Astrocyte (in vitro differentiated cells and primary cell): ENCODE measurements at regions not wholly inside any gene's neighbourhood (a gene's known extent, or its start where the extent isn't known, plus 50 kb on each side); places are given as distances from the start of the nearest gene placed in this dataset.

ENCODE experiments used
- DNase-seq: peaks from one replicate; pipeline ENCODE4 v3.0.0-alpha.2; 2010; ENCODE audit warnings: low read depth
- FAIRE-seq: peaks from 2 replicates; lab custom pipeline; 2011; peaks lifted over from hg19 to GRCh38; lab: Jason Lieb, UNC
- H2AFZ ChIP-seq: 2 replicates; pipeline ENCODE4 v1.6.0; 2012; ENCODE audit warnings: low read depth, low read length, inconsistent platforms
- H3K27ac ChIP-seq: 2 replicates; pipeline ENCODE4 v1.5.1; 2011; ENCODE audit warnings: low read depth, low read length, inconsistent platforms
- H3K27me3 ChIP-seq: 2 replicates; pipeline ENCODE4 v1.6.0; 2011; ENCODE audit warnings: low read length, inconsistent platforms; ENCODE audit not compliant: insufficient read depth
- H3K36me3 ChIP-seq: 2 replicates; pipeline ENCODE4 v1.5.1; 2011; ENCODE audit warnings: low read length, inconsistent platforms; ENCODE audit not compliant: insufficient read depth
- H3K4me1 ChIP-seq: 2 replicates; pipeline ENCODE4 v1.5.1; 2011; ENCODE audit warnings: low read length, inconsistent platforms; ENCODE audit not compliant: insufficient read depth
- H3K4me2 ChIP-seq: 2 replicates; pipeline ENCODE4 v1.6.0; 2012; ENCODE audit warnings: low read length, inconsistent platforms
- H3K4me3 ChIP-seq: 2 replicates; pipeline ENCODE4 v1.5.1; 2011; ENCODE audit warnings: low read depth, mild to moderate bottlenecking, low read length, inconsistent platforms; ENCODE audit not compliant: insufficient read depth
- H3K79me2 ChIP-seq: 2 replicates; pipeline ENCODE4 v1.6.0; 2012; ENCODE audit warnings: mild to moderate bottlenecking, low read length, inconsistent platforms; ENCODE audit not compliant: insufficient read depth
- H3K9ac ChIP-seq: 2 replicates; pipeline ENCODE4 v1.6.0; 2012; ENCODE audit warnings: mild to moderate bottlenecking, low read length, inconsistent platforms
- H3K9me3 ChIP-seq: 2 replicates; pipeline ENCODE4 v1.5.1; 2012; ENCODE audit warnings: low read depth, mild to moderate bottlenecking, low read length, inconsistent platforms; ENCODE audit not compliant: insufficient read depth
- H4K20me1 ChIP-seq: 2 replicates; pipeline ENCODE4 v1.6.0; 2012; ENCODE audit warnings: low read length, inconsistent platforms; ENCODE audit not compliant: insufficient read depth
- H3K27ac Mint-ChIP-seq: one replicate; pipeline ENCODE4 v1.8.0; 2021; ENCODE audit warnings: mild to moderate bottlenecking, mixed read lengths; ENCODE audit not compliant: unreplicated experiment
- H3K27me3 Mint-ChIP-seq: one replicate; pipeline ENCODE4 v1.8.0; 2021; ENCODE audit warnings: low read depth, mixed read lengths; ENCODE audit not compliant: unreplicated experiment
- H3K36me3 Mint-ChIP-seq: one replicate; pipeline ENCODE4 v1.8.0; 2021; ENCODE audit warnings: low read depth, mixed read lengths; ENCODE audit not compliant: unreplicated experiment
- H3K4me1 Mint-ChIP-seq: one replicate; pipeline ENCODE4 v1.8.0; 2021; ENCODE audit warnings: low read depth, mixed read lengths; ENCODE audit not compliant: unreplicated experiment
- H3K4me3 Mint-ChIP-seq: one replicate; pipeline ENCODE4 v1.8.0; 2021; ENCODE audit warnings: mild to moderate bottlenecking, moderate library complexity, mixed read lengths; ENCODE audit not compliant: unreplicated experiment
- H3K9me3 Mint-ChIP-seq: one replicate; pipeline ENCODE4 v1.8.0; 2021; ENCODE audit warnings: mild to moderate bottlenecking, mixed read lengths; ENCODE audit not compliant: unreplicated experiment
- EZH2 ChIP-seq: IDR thresholded peaks from 2 replicates; pipeline ENCODE4 v1.6.1; 2012; ENCODE audit warnings: mild to moderate bottlenecking, low read length, inconsistent platforms; ENCODE audit not compliant: insufficient read depth
- TF ChIP-seq, protein P1 (sequence below): IDR thresholded peaks from 2 replicates; pipeline ENCODE4 v1.5.1; 2011; ENCODE audit warnings: low read depth, mild to moderate bottlenecking, inconsistent platforms, low read length, moderate library complexity; ENCODE audit not compliant: insufficient read depth

DNA sequence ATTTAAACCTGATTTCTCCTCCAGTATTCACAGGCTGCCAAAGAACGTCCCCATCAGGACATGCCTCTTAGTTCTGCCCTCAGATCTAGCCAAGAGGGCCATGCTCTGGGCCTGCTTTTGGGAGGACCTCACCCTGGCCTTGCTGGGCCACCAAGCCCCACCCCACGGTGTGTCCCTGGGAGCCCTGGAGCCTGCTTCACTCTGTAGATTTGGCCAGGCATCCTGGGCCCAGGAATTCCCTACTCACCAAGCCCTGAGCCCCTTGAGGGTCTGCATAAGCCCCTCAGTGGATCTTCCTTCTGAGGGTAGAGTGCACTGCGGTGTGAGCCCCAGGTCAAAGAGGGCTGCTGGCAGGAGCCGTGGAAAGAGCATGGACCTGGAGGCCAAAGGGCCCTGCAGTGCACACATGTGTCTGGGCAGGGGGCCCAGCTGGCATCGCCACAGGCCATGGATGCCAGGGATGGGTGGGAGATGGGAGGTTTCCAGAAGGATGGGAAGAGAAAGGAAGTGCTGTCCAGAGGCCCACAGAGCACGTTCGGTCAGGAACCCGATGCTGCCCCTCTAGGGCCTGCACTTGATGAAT lies 98.0 kb downstream of the DACT2 start:
- no peak overlapping the region for H3K27ac Mint-ChIP-seq
- no peaks in the 10 kb centered on the region for H3K36me3 Mint-ChIP-seq
- Histone ChIP-seq H3K4me1 (no peaks in the 10 kb centered on the region), H3K4me2 (no peak overlapping the region), H3K4me3 (no peak overlapping the region), H2AFZ (no peak overlapping the region), H3K36me3 (no peaks in the 10 kb centered on the region), H3K27ac (no peak overlapping the region), H3K9ac (no peak overlapping the region), H3K79me2 (no peaks in the 10 kb centered on the region), H3K27me3 (peaks cover 12% of the 10 kb centered on the region), H4K20me1 (no peaks in the 10 kb centered on the region), H3K9me3 (peaks cover 4% of the 10 kb centered on the region)
- DNase-seq, result no peak
- TF ChIP-seq, protein P1, sequence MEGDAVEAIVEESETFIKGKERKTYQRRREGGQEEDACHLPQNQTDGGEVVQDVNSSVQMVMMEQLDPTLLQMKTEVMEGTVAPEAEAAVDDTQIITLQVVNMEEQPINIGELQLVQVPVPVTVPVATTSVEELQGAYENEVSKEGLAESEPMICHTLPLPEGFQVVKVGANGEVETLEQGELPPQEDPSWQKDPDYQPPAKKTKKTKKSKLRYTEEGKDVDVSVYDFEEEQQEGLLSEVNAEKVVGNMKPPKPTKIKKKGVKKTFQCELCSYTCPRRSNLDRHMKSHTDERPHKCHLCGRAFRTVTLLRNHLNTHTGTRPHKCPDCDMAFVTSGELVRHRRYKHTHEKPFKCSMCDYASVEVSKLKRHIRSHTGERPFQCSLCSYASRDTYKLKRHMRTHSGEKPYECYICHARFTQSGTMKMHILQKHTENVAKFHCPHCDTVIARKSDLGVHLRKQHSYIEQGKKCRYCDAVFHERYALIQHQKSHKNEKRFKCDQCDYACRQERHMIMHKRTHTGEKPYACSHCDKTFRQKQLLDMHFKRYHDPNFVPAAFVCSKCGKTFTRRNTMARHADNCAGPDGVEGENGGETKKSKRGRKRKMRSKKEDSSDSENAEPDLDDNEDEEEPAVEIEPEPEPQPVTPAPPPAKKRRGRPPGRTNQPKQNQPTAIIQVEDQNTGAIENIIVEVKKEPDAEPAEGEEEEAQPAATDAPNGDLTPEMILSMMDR, result no peak
- no peak for TF ChIP-seq EZH2
- no peaks in the 10 kb centered on the region for H3K9me3 Mint-ChIP-seq
- H3K4me3 Mint-ChIP-seq, result no peak overlapping the region
- peaks cover 2% of the 10 kb centered on the region for H3K4me1 Mint-ChIP-seq
- no peak for FAIRE-seq
- H3K27me3 Mint-ChIP-seq, result peaks cover 70% of the 10 kb centered on the region

DNA sequence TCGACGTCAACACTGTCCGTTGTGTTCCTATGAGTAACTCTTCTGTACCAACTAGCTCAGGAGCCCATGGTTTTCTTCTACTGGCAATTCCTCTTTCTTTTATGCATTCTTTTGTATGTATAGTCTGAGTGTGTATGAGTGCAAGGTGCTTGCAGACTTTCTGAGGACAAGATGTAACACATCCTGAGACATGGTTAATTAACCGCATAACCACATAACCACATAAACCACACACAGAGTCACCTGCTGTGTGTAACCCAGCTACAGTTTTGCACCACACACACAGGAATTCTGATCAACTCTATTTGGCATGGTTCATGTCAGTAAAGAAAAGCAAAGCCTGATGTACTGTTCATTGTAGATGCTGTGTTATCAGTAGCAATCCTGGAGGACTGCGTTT lies 98.6 kb downstream of the DACT2 start:
- Histone ChIP-seq H3K4me1 (no peaks in the 10 kb centered on the region), H3K9ac (no peak overlapping the region), H3K4me2 (no peak overlapping the region), H3K79me2 (no peaks in the 10 kb centered on the region), H3K27me3 (peaks cover 7% of the 10 kb centered on the region), H3K36me3 (no peaks in the 10 kb centered on the region), H4K20me1 (no peaks in the 10 kb centered on the region), H3K4me3 (no peak overlapping the region), H3K9me3 (peaks cover 4% of the 10 kb centered on the region), H2AFZ (no peak overlapping the region), H3K27ac (no peak overlapping the region)
- H3K36me3 Mint-ChIP-seq, result no peaks in the 10 kb centered on the region
- H3K27me3 Mint-ChIP-seq, result peaks cover 76% of the 10 kb centered on the region
- no peak overlapping the region for H3K4me3 Mint-ChIP-seq
- H3K9me3 Mint-ChIP-seq, result no peaks in the 10 kb centered on the region
- no peak for TF ChIP-seq EZH2
- TF ChIP-seq, protein P1, result no peak
- H3K27ac Mint-ChIP-seq, result no peak overlapping the region
- peaks cover 1% of the 10 kb centered on the region for H3K4me1 Mint-ChIP-seq
- no peak for FAIRE-seq
- DNase-seq, result no peak

DNA sequence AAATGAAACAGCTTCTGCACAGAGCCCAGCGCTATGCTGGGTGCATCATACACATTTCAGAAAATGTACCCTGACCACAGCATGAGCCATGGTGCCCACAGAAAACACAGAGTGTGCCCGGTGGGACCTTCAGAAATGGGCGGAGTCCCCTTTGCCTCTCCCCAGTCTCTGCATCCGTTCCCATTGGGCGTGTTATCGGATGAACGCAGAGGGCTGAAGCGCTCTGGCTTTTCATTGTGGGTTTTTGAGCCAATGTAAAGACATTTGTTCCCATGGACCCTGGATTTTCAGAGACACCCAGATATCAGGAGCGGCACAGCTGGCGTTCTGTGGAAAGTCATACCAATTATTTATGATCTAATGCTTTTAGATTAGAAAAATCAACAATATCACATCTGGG lies 99.8 kb downstream of the DACT2 start:
- H3K4me2 ChIP-seq, result no peak overlapping the region
- no peaks in the 10 kb centered on the region for H3K79me2 ChIP-seq
- H2AFZ ChIP-seq, result no peak overlapping the region
- Mint-ChIP-seq H3K4me1 (no peaks in the 10 kb centered on the region), H3K4me3 (no peak overlapping the region), H3K27me3 (peaks cover 85% of the 10 kb centered on the region), H3K36me3 (no peaks in the 10 kb centered on the region), H3K27ac (no peak overlapping the region), H3K9me3 (peaks cover 2% of the 10 kb centered on the region)
- TF ChIP-seq EZH2, result no peak
- TF ChIP-seq, protein P1, result no peak
- no peaks in the 10 kb centered on the region for H3K4me1 ChIP-seq
- DNase-seq (no peak), FAIRE-seq (no peak)
- H3K4me3 ChIP-seq, result no peak overlapping the region
- no peaks in the 10 kb centered on the region for H3K36me3 ChIP-seq
- H3K9me3 ChIP-seq, result peaks cover 4% of the 10 kb centered on the region
- no peaks in the 10 kb centered on the region for H4K20me1 ChIP-seq
- no peak overlapping the region for H3K9ac ChIP-seq
- peaks cover 5% of the 10 kb centered on the region for H3K27me3 ChIP-seq
- H3K27ac ChIP-seq, result no peak overlapping the region
